Mesenchymal stem cell (in vitro differentiated cells and primary cell): ENCODE measurements at regions not wholly inside any gene's neighbourhood (a gene's known extent, or its start where the extent isn't known, plus 50 kb on each side); places are given as distances from the start of the nearest gene placed in this dataset.

Source experiments
- DNase-seq: peaks from one replicate; pipeline ENCODE4 v3.0.0-alpha.2; 2013
- H2AFZ ChIP-seq: one replicate; pipeline ENCODE4 v1.6.1; 2013; ENCODE audit warnings: low read depth, mild to moderate bottlenecking, control low read depth, inconsistent platforms, low read length, moderate library complexity
- H2AK5ac ChIP-seq: 2 replicates; pipeline ENCODE4 v1.6.1; 2013; ENCODE audit warnings: low read length, moderate library complexity, mild to moderate bottlenecking, inconsistent platforms; ENCODE audit not compliant: severe bottlenecking
- H2BK120ac ChIP-seq: one replicate; pipeline ENCODE4 v1.6.1; 2013; ENCODE audit warnings: low read depth, mild to moderate bottlenecking, inconsistent platforms, low read length, moderate library complexity
- H2BK12ac ChIP-seq, 2 experiments: one replicate each; pipeline ENCODE4 v1.6.1; 2013; ENCODE audit warnings: inconsistent platforms in 2 of 2, low read length in 2 of 2, mild to moderate bottlenecking in 2 of 2, moderate library complexity in 2 of 2, control low read depth in 1 of 2
- H2BK15ac ChIP-seq: one replicate; pipeline ENCODE4 v1.6.1; 2013; ENCODE audit warnings: mild to moderate bottlenecking, low read depth, inconsistent platforms; ENCODE audit not compliant: poor library complexity, severe bottlenecking
- H2BK5ac ChIP-seq: 2 replicates; pipeline ENCODE4 v1.6.1; 2013; ENCODE audit warnings: low read depth, mild to moderate bottlenecking, low read length, control low read depth, inconsistent platforms; ENCODE audit not compliant: poor library complexity, severe bottlenecking
- H3K14ac ChIP-seq, 2 experiments: one replicate each; pipeline ENCODE4 v1.6.1; 2013; ENCODE audit warnings: inconsistent platforms in 2 of 2, low read length in 2 of 2, control low read depth in 1 of 2, mild to moderate bottlenecking in 1 of 2, moderate library complexity in 1 of 2
- H3K18ac ChIP-seq, 2 experiments: one replicate each; pipeline ENCODE4 v1.6.1; 2013; ENCODE audit warnings: inconsistent platforms in 2 of 2, low read length in 2 of 2, control low read depth in 1 of 2, low read depth in 1 of 2, mild to moderate bottlenecking in 1 of 2
- H3K23ac ChIP-seq, 2 experiments: one replicate each; pipeline ENCODE4 v1.6.1; 2013; ENCODE audit warnings: inconsistent platforms in 2 of 2, low read length in 2 of 2, mild to moderate bottlenecking in 2 of 2, moderate library complexity in 2 of 2, control low read depth in 1 of 2
- H3K27ac ChIP-seq: 2 replicates; pipeline ENCODE4 v1.5.1; 2013; ENCODE audit warnings: mild to moderate bottlenecking, moderate library complexity, low read length, control low read depth, inconsistent platforms; ENCODE audit not compliant: poor library complexity, severe bottlenecking
- H3K27me3 ChIP-seq, 2 experiments: 2 replicates each; pipeline versions ENCODE4 v1.6.1 to v1.7.0; 2013; ENCODE audit warnings: low read length in 2 of 2, mild to moderate bottlenecking in 2 of 2, moderate library complexity in 2 of 2, control low read depth in 1 of 2, inconsistent platforms in 1 of 2; ENCODE audit not compliant: control insufficient read depth in 1 of 2, insufficient read depth in 1 of 2
- H3K36me3 ChIP-seq, 2 experiments: 2 replicates each; pipeline versions ENCODE4 v1.6.1 to v1.7.0; 2013; ENCODE audit warnings: low read length in 2 of 2, control low read depth in 1 of 2, inconsistent platforms in 1 of 2, low read depth in 1 of 2, mild to moderate bottlenecking in 1 of 2; ENCODE audit not compliant: insufficient read depth in 2 of 2, control insufficient read depth in 1 of 2
- H3K4ac ChIP-seq, 2 experiments: one replicate each; pipeline ENCODE4 v1.6.1; 2013; ENCODE audit warnings: inconsistent platforms in 2 of 2, low read length in 2 of 2, mild to moderate bottlenecking in 2 of 2, moderate library complexity in 2 of 2, control low read depth in 1 of 2, low read depth in 1 of 2
- H3K4me1 ChIP-seq: 2 replicates; pipeline ENCODE4 v1.6.1; 2013; ENCODE audit warnings: low read depth, low read length, control low read depth; ENCODE audit not compliant: control insufficient read depth, insufficient read depth
- H3K4me2 ChIP-seq: 2 replicates; pipeline ENCODE4 v1.6.1; 2013; ENCODE audit warnings: low read length, mild to moderate bottlenecking, inconsistent platforms; ENCODE audit not compliant: poor library complexity, severe bottlenecking
- H3K4me3 ChIP-seq, 2 experiments: 2 replicates each; pipeline versions ENCODE4 v1.5.1 to v1.7.0; 2013; ENCODE audit warnings: low read length in 2 of 2, mild to moderate bottlenecking in 2 of 2, control low read depth in 1 of 2, low read depth in 1 of 2; ENCODE audit not compliant: insufficient read depth in 1 of 2
- H3K79me1 ChIP-seq: replicated peaks from 2 replicates; pipeline ENCODE4 v1.6.1; 2013; ENCODE audit warnings: mild to moderate bottlenecking, control low read depth, low read length, inconsistent platforms; ENCODE audit not compliant: poor library complexity, severe bottlenecking
- H3K9ac ChIP-seq: 2 replicates; pipeline ENCODE4 v1.7.0; 2013; ENCODE audit warnings: mild to moderate bottlenecking, low read length, moderate library complexity
- H3K9me3 ChIP-seq: 2 replicates; pipeline ENCODE4 v1.7.0; 2013; ENCODE audit warnings: mild to moderate bottlenecking, low read length; ENCODE audit not compliant: control insufficient read depth
- H4K8ac ChIP-seq: one replicate; pipeline ENCODE4 v1.6.1; 2013; ENCODE audit warnings: inconsistent platforms, mild to moderate bottlenecking, low read length, moderate library complexity
- H4K91ac ChIP-seq: one replicate; pipeline ENCODE4 v1.6.1; 2013; ENCODE audit warnings: mild to moderate bottlenecking, low read length, inconsistent platforms
- WGBS: methylation state at CpG from one replicate; pipeline ENCODE4 v1.1.7; 2013; ENCODE audit warnings: mixed read lengths; 5-methylcytosine and 5-hydroxymethylcytosine counted together

GRCh38 chr12:119938049-119938667, 50.9 kb upstream of the BICDL1 start:
- H3K27me3 ChIP-seq: peaks cover 4 to 9% of the 10 kb centered on the region in 2 experiments
- H3K14ac ChIP-seq: no peak overlapping the region
- no peak overlapping the region for H3K23ac ChIP-seq
- H4K8ac ChIP-seq: no peak overlapping the region
- WGBS: 36% methylated on average over 8 of the region's 9 CpGs
- H4K91ac ChIP-seq: no peak overlapping the region
- no peak overlapping the region for H3K4me3 ChIP-seq
- H3K18ac ChIP-seq: no peak overlapping the region
- H2BK120ac ChIP-seq: no peak overlapping the region
- no peak overlapping the region for H2BK12ac ChIP-seq
- H3K4ac ChIP-seq: no peak overlapping the region
- H2BK5ac ChIP-seq: no peak overlapping the region
- no peak overlapping the region for H2AFZ ChIP-seq
- H2AK5ac ChIP-seq: no peak overlapping the region
- no peaks in the 10 kb centered on the region for H3K79me1 ChIP-seq
- H2BK15ac ChIP-seq: no peak overlapping the region
- H3K27ac ChIP-seq: no peak overlapping the region
- H3K9me3 ChIP-seq: no peaks in the 10 kb centered on the region
- H3K4me1 ChIP-seq: no peaks in the 10 kb centered on the region
- peak; percentile 57 for DNase-seq
- no peaks in the 10 kb centered on the region for H3K36me3 ChIP-seq
- no peak overlapping the region for H3K4me2 ChIP-seq
- no peak overlapping the region for H3K9ac ChIP-seq
